Activated CD8-positive, alpha-beta T cell treated with anti-CD3 and anti-CD28 coated beads for 36 hours (primary cell): ENCODE measurements at regions not wholly inside any gene's neighbourhood (a gene's known extent, or its start where the extent isn't known, plus 50 kb on each side); places are given as distances from the start of the nearest gene placed in this dataset.

Experiments
- ATAC-seq: fragments of 200-7000 bp; cut with Tn5 transposase; one replicate; pipeline ENCODE4 v1.10.0; 2021; ENCODE audit warnings: mild to moderate bottlenecking, moderate library complexity
- CTCF ChIA-PET: fragments of 350-600 bp; sonication (Branson Sonifier 250); formaldehyde crosslinking; loops from one replicate; lab custom pipeline; 2021; ENCODE audit warnings: antibody characterized with exemption; lab: Charles Lee
- POLR2A ChIA-PET: fragments of 350-600 bp; sonication (Branson Sonifier 250); formaldehyde crosslinking; loops from one replicate; lab custom pipeline; 2021; ENCODE audit warnings: antibody characterized with exemption; lab: Charles Lee
- DNase-seq: peaks from one replicate; pipeline ENCODE4 v3.0.0-alpha.2; 2020
- H3K27ac Mint-ChIP-seq: one replicate; pipeline ENCODE4 v1.8.0; 2021; ENCODE audit warnings: mild to moderate bottlenecking, mixed read lengths
- H3K27me3 Mint-ChIP-seq: one replicate; pipeline ENCODE4 v1.8.0; 2021; ENCODE audit warnings: mixed read lengths
- H3K36me3 Mint-ChIP-seq: one replicate; pipeline ENCODE4 v1.8.0; 2021; ENCODE audit warnings: low read depth, mixed read lengths
- H3K4me1 Mint-ChIP-seq: one replicate; pipeline ENCODE4 v1.8.0; 2021; ENCODE audit warnings: low read depth, mixed read lengths
- H3K4me3 Mint-ChIP-seq: one replicate; pipeline ENCODE4 v1.8.0; 2021; ENCODE audit warnings: mild to moderate bottlenecking, moderate library complexity, mixed read lengths
- H3K9me3 Mint-ChIP-seq: one replicate; pipeline ENCODE4 v1.8.0; 2021; ENCODE audit warnings: mixed read lengths
- CTCF ChIP-seq: fragments of 200-600 bp; IDR thresholded peaks from one replicate; pipeline ENCODE4 v1.8.0; 2022; ENCODE audit warnings: antibody characterized with exemption, mild to moderate bottlenecking
- intact Hi-C: fragments of 100-400 bp; cut with micrococcal nuclease; formaldehyde crosslinking; loops from one replicate; pipeline ENCODE4 v1.10.0; 2022

GRCh38 chr9:135196474-135196873, 109.0 kb downstream of the OLFM1 start:
- Mint-ChIP-seq H3K36me3 (no peaks in the 10 kb centered on the region), H3K9me3 (no peaks in the 10 kb centered on the region)

DNA sequence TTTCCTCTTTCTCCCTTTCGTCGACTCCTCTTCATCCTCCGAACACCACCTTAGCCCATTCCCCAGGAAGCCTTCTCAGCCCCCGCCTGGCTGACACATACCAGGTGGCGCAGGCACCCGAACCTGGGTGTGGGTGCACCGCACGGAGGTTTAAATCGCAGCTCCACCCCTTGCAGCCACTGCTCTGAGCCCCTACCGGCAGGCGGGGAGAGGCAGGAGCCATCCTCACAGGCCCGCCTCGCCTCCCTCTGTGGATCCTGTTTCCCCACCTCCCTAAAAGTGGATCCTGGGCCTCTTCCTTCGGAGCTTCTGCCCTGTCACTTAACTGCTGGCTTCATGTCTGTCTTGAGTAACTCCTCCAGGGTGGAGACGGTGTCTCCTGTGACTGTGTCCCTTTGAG, 110.7 kb downstream of the OLFM1 start:
- TF ChIP-seq CTCF = no peak
- POLR2A ChIA-PET = interaction anchor here (0.7 kb wide), 1 partner anchor 23 kb away, joined by 3 read pairs; no protein-coding TSS in a partner anchor
- no peak overlapping the region for H3K4me3 Mint-ChIP-seq
- intact Hi-C loops = no loop called here
- H3K36me3 Mint-ChIP-seq = no peaks in the 10 kb centered on the region
- peaks cover 11% of the 10 kb centered on the region for H3K27me3 Mint-ChIP-seq
- no peaks in the 10 kb centered on the region for H3K4me1 Mint-ChIP-seq
- CTCF ChIA-PET = no interaction called here
- no peak overlapping the region for H3K27ac Mint-ChIP-seq
- ATAC-seq = no peak
- H3K9me3 Mint-ChIP-seq = no peaks in the 10 kb centered on the region
- no peak for DNase-seq

More at GRCh38 chr9:135196474-135196873, 109.0 kb downstream of the OLFM1 start:
- H3K27me3 Mint-ChIP-seq = peaks cover 11% of the 10 kb centered on the region
- ATAC-seq (no peak), DNase-seq (no peak)
- no peak overlapping the region for H3K27ac Mint-ChIP-seq
- no peak for TF ChIP-seq CTCF
- intact Hi-C loops = no loop called here
- H3K4me1 Mint-ChIP-seq = no peaks in the 10 kb centered on the region
- ChIA-PET POLR2A (no interaction called here), CTCF (no interaction called here)
- no peak overlapping the region for H3K4me3 Mint-ChIP-seq

DNA sequence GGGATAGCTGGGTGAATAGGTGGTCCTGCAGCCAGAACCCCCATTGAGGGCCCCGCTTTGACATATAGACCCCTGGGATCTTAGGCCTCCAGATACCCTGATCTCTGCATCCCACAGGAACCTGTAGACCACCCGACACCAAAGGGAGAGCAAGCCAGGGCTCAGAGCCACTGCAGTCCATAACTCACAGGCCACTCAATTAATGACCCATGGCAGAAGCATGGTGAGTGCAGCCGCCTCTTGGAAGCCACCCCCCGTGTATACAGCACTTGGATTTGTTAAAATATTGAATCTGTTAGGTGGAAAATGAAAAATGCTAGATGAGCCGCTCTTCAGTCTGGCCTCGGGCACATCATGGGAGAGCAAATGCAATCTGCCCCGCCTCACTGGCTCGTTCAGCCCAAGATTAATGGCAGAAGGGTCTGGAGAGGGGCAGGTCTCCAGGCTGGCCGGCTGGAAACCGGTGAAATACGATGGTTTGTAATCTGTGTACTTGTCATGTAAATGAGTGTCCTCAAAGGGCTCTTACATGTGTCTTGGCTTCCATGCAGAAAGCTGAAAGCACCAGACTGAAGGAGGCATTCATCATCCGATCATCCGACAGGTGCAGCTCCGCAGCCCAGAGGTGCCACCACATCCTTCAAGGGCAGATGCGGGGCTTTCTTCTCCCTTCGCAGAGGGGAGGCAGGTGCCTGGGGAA, 111.3 kb downstream of the OLFM1 start:
- Mint-ChIP-seq H3K9me3 (no peaks in the 10 kb centered on the region), H3K4me3 (no peak overlapping the region), H3K4me1 (no peaks in the 10 kb centered on the region), H3K27ac (no peak overlapping the region), H3K36me3 (no peaks in the 10 kb centered on the region), H3K27me3 (peaks cover 11% of the 10 kb centered on the region)
- TF ChIP-seq CTCF = no peak
- ATAC-seq = no peak
- intact Hi-C loops = no loop called here
- POLR2A ChIA-PET = no interaction called here
- CTCF ChIA-PET = no interaction called here
- DNase-seq = no peak

- no peak overlapping the region for H3K27ac Mint-ChIP-seq
- CTCF ChIA-PET = no interaction called here
- TF ChIP-seq CTCF = no peak
- no peaks in the 10 kb centered on the region for H3K9me3 Mint-ChIP-seq
- H3K27me3 Mint-ChIP-seq = peaks cover 11% of the 10 kb centered on the region
- no peaks in the 10 kb centered on the region for H3K36me3 Mint-ChIP-seq
- H3K4me3 Mint-ChIP-seq = no peak overlapping the region
- ATAC-seq (no peak), DNase-seq (no peak)
- H3K4me1 Mint-ChIP-seq = no peaks in the 10 kb centered on the region
- POLR2A ChIA-PET = interaction anchor here (1.0 kb wide), 1 partner anchor 191 kb away, joined by 3 read pairs; no protein-coding TSS in a partner anchor
- intact Hi-C loops = no loop called here
Measured at GRCh38 chr9:135199489-135199888, 112.0 kb downstream of the OLFM1 start.

- DNase-seq = no peak
- Mint-ChIP-seq H3K4me1 (no peaks in the 10 kb centered on the region), H3K4me3 (no peak overlapping the region), H3K27ac (no peak overlapping the region), H3K9me3 (no peaks in the 10 kb centered on the region), H3K27me3 (peaks cover 11% of the 10 kb centered on the region), H3K36me3 (no peaks in the 10 kb centered on the region)
- ChIA-PET CTCF (no interaction called here), POLR2A (no interaction called here)
- intact Hi-C loops = no loop called here
- no peak for ATAC-seq
- TF ChIP-seq CTCF = no peak
Measured at GRCh38 chr9:135201711-135202110, 114.2 kb downstream of the OLFM1 start.
